GM21515 (cell line): ENCODE measurements at regions not wholly inside any gene's neighbourhood (a gene's known extent, or its start where the extent isn't known, plus 50 kb on each side); places are given as distances from the start of the nearest gene placed in this dataset.

Experiments
- ATAC-seq: cut with Tn5 transposase; IDR thresholded peaks from one replicate; pipeline ENCODE4 v1.9.1; 2021; ENCODE audit not compliant: unreplicated experiment

DNA sequence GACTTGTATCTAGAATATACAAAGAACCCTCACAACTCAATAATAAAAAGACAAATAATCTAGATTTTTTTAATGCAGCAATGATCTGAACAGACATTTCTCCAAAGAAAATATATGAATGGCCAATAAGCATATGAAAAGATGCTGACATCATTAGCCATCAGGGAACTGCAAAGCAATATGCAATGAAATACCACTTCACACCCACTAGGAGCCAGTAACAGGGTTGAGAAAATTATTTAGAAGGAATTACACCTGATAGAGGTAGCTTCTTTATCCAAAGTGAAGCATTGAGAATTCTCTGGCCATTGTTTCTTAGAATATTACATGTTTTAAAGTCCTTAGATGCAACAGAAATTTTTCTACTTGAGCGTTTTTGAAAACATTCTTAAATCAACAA, 316.9 kb downstream of the KCNN2 start:
- ATAC-seq = no peak

GRCh38 chr5:114665551-114665950, 303.7 kb downstream of the KCNN2 start:
- no peak for ATAC-seq

GRCh38 chr5:114660791-114661190, 298.9 kb downstream of the KCNN2 start:
- no peak for ATAC-seq

DNA sequence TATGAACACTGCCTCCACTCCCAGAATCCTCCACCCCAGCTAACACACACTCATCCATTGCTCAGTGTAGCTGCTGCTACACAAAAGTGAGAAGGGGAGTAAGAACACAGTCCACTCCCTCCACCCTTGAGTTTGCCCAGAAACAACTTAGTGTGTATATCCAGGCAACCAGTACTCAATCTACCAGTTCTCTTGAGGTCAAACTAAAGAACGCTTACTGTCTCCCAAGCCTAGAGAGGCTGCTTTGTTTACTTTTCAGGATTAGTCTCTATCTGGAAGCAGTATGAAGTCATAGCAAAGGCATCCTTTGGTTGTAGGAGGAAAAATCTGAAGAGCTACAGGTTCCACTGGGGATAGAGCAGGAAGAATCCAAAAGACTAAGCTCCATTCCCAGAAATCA, 296.3 kb downstream of the KCNN2 start:
- ATAC-seq = no peak

- ATAC-seq = no peak
Measured at GRCh38 chr5:114657342-114658130, 295.7 kb downstream of the KCNN2 start.

DNA sequence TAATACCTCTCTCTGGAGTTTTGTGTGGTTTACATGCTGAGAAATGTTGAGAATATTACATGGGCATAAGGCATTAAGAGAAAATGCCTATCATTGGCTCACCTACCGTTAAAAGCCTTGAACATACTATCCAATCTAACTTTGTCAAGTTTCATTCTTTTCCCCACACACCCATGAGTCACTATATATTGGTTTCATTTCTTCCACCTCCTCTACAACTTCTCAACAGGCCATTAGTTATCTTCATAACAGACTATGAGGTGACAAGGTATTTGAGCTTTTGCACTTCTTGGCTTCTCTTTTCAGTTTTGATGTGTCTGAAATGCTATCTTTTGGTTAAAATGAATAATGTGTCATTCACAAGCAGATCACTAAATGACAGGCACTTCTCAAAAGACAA, 288.0 kb downstream of the KCNN2 start:
- ATAC-seq = no peak

GRCh38 chr5:114648940-114649339, 287.1 kb downstream of the KCNN2 start:
- ATAC-seq = no peak

- ATAC-seq = no peak
Measured at GRCh38 chr5:114644576-114644975, 282.7 kb downstream of the KCNN2 start.

GRCh38 chr5:114636271-114636670, 274.4 kb downstream of the KCNN2 start:
- no peak for ATAC-seq

DNA sequence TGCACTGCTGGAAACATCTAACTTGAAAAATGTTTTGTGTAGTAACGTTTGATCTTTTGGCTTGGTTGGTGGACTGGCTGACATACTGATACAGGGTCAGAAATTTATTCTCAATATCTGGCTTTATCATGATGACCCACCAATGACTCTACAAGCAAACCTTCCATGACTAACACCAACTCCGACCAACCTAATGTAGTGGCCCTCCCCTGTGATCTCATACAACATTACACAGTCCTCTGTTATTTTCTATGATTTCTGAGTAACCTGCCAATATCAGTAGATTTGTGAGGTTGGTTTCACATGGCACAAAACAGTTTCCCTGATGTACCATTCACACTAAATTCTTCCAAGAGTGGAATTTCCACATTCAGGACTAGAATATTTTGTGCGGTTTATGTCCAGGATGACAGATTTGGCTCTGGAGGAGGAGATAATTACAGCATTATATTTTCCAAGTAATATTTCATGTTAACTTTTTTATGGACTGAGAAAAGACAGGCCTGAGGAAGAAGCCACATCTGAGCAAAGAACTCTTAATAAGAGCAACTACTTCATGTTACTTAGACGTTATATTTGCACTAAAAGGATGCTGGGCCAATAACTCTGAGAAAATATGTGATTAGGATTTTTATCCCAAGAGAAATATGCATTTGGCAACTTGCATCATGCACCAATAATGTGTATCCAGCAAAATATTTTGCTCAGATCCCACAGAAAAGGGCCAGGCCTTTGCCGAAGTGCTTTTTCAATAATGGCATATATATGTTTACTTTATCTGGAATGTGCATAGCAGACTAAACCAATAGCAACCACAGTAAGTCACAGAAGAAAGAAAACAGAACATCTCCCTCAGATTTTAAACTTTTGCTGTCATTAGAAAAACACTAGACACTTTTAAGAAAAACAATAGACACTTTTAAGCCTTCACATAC, 273.4 kb downstream of the KCNN2 start:
- no peak for ATAC-seq

DNA sequence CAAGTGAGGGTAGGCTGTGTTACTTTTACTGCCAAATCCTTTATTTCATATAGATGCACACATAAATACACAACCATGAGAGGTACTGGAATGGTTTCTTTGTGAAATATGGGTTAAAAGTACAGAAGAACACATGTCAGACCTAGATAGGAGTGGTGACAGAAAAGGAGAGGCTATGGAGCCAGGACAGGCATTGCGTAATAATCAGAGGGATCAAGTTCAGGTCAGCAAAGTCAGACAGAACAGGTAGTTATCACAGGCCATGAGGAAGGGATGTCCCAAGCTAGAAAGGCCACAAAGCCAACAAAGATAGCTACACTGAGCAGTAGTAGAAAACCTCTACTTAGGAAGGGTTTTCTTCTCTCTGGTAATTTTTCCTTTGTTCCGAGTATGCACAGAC, 272.6 kb downstream of the KCNN2 start:
- ATAC-seq = no peak

DNA sequence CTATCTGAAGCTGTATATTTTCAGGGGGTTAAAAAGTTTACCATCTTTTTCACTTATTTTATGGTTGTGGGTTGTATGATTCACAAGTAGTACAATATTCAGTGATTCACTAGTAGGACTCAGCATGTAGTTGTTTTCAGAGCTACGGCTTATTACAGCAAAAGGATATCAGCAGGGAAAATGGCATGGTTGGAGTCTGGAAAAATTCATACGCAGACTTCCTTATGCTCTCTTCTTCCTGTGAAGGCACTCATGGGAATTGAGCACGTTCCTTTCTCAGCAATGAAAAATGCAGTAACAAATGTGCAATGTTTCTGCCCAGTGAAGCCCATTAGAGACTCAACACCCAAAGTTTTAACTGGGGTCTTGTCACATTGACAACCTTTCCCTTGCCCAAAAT, 250.5 kb downstream of the KCNN2 start:
- ATAC-seq = no peak

- ATAC-seq = no peak
Measured at GRCh38 chr5:114581136-114581535, 219.3 kb downstream of the KCNN2 start.

DNA sequence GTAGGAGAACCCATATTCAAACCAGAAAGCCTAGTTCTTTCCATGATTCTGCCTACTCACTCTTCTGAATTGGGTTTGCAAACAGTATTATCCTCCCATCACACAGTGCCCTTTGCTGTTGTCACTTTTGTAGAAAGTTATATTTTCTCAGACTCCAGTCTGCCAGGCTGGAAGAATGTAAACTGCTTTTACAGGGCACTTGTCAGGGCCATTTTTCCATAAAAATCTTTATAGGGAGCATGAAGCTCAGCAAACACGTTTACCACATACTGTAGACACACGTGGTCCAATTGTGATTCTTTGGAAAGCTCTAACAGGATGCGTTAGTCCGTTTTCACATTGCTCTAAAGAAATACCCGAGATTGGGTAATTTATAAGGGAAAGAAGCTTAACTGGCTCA, 204.0 kb downstream of the KCNN2 start:
- ATAC-seq = no peak

DNA sequence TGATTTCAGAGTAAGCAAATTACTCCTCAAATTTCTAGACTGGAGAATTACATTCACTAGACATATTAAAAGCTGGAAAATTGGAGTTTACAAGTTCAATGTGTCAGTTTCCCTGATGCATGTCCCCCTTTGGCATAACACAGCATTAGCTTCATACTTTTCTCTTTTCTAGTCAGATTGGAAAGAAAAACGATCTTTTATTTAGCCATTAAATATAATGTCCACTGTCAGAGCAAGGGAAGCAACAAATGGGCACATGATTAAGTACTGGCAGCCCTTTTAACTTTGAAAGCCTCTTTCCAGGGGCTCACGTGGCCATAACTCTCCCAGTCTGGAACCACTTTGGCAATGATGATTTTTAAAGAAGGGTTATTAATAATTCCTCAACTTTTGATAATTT, 203.3 kb downstream of the KCNN2 start:
- no peak for ATAC-seq

- no peak for ATAC-seq
Measured at GRCh38 chr5:114561415-114561814, 199.5 kb downstream of the KCNN2 start.
